CD14-positive monocyte (primary cell): ENCODE measurements at regions not wholly inside any gene's neighbourhood (a gene's known extent, or its start where the extent isn't known, plus 50 kb on each side); places are given as distances from the start of the nearest gene placed in this dataset.

ENCODE experiments used
- DNase-seq, 3 donors: peaks; one replicate each; pipeline ENCODE4 v3.0.0-alpha.2; 2011 to 2022
- H2AFZ ChIP-seq: 2 replicates; pipeline ENCODE4 v1.6.0; 2012; ENCODE audit warnings: mild to moderate bottlenecking, low read depth, low read length, inconsistent platforms; ENCODE audit not compliant: insufficient read depth, poor library complexity, severe bottlenecking
- H3K27ac ChIP-seq, 2 donors: 1 replicate in 1 of 2; 2 replicates in 1 of 2; pipeline ENCODE4 v1.5.1; 2012 to 2013; ENCODE audit warnings: low read length in 2 of 2, control low read depth in 1 of 2, inconsistent platforms in 1 of 2, low read depth in 1 of 2, mild to moderate bottlenecking in 1 of 2
- H3K27me3 ChIP-seq, 2 donors: one replicate each; pipeline versions ENCODE4 v1.6.0 to v1.6.1; 2011 to 2013; ENCODE audit warnings: low read length in 2 of 2; ENCODE audit not compliant: control insufficient read depth in 2 of 2, insufficient read depth in 2 of 2
- H3K36me3 ChIP-seq, 2 donors: replicated peaks in 1 of 2; 1 replicate in 1 of 2; 2 replicates in 1 of 2; pipeline versions ENCODE4 v1.5.1 to v1.6.1; 2012 to 2013; ENCODE audit warnings: low read length in 2 of 2, control low read depth in 1 of 2, inconsistent platforms in 1 of 2, mild to moderate bottlenecking in 1 of 2; ENCODE audit not compliant: insufficient read depth in 2 of 2, control insufficient read depth in 1 of 2
- H3K4me1 ChIP-seq, 2 donors: 1 replicate in 1 of 2; 2 replicates in 1 of 2; pipeline versions ENCODE4 v1.5.1 to v1.6.1; 2012 to 2013; ENCODE audit warnings: low read length in 2 of 2, control low read depth in 1 of 2, inconsistent platforms in 1 of 2, mild to moderate bottlenecking in 1 of 2, moderate library complexity in 1 of 2; ENCODE audit not compliant: insufficient read depth in 2 of 2, control insufficient read depth in 1 of 2
- H3K4me2 ChIP-seq: replicated peaks from 2 replicates; pipeline ENCODE3; 2012; ENCODE audit warnings: low read length, moderate library complexity, mild to moderate bottlenecking; ENCODE audit not compliant: poor library complexity, severe bottlenecking; ENCODE audit errors: extremely low read depth
- H3K4me3 ChIP-seq, 3 experiments: fragments of 200-600 bp in 1 of 3; sonication (generic) in 1 of 3; replicated peaks in 1 of 3; 1 replicate in 2 of 3; 2 replicates in 1 of 3; pipeline ENCODE4 v1.5.1; 2011 to 2013; ENCODE audit warnings: low read length in 3 of 3, mild to moderate bottlenecking in 3 of 3, control low read depth in 2 of 3, low read depth in 2 of 3, inconsistent platforms in 1 of 3, moderate library complexity in 1 of 3
- H3K79me2 ChIP-seq: 2 replicates; pipeline ENCODE4 v1.6.0; 2012; ENCODE audit warnings: mild to moderate bottlenecking, control low read depth, inconsistent platforms, low read length, moderate library complexity; ENCODE audit not compliant: insufficient read depth
- H3K9ac ChIP-seq: 2 replicates; pipeline ENCODE4 v1.6.0; 2017; ENCODE audit warnings: low read length, mild to moderate bottlenecking; ENCODE audit not compliant: insufficient read depth, poor library complexity, severe bottlenecking
- H3K9me3 ChIP-seq, 2 donors: replicated peaks in 1 of 2; 1 replicate in 1 of 2; 2 replicates in 1 of 2; pipeline versions ENCODE4 v1.5.1 to v1.6.1; 2012 to 2013; ENCODE audit warnings: low read length in 2 of 2, control low read depth in 1 of 2; ENCODE audit not compliant: control insufficient read depth in 1 of 2, insufficient read depth in 1 of 2
- H4K20me1 ChIP-seq: 2 replicates; pipeline ENCODE4 v1.6.0; 2012; ENCODE audit warnings: mild to moderate bottlenecking, low read length, control low read depth, moderate library complexity; ENCODE audit not compliant: insufficient read depth
- H3K27ac Mint-ChIP-seq, 7 donors: one replicate each; pipeline ENCODE4 v1.8.0; 2020; ENCODE audit warnings: mild to moderate bottlenecking in 7 of 7, mixed read lengths in 7 of 7, moderate library complexity in 6 of 7, inconsistent platforms in 2 of 7
- H3K27me3 Mint-ChIP-seq, 3 donors: one replicate each; pipeline ENCODE4 v1.8.0; 2021 to 2022; ENCODE audit warnings: low read depth in 3 of 3, mild to moderate bottlenecking in 3 of 3, mixed read lengths in 3 of 3, moderate library complexity in 3 of 3, inconsistent platforms in 1 of 3
- H3K36me3 Mint-ChIP-seq, 2 donors: one replicate each; pipeline ENCODE4 v1.8.0; 2020; ENCODE audit warnings: mixed read lengths in 2 of 2, inconsistent platforms in 1 of 2, mild to moderate bottlenecking in 1 of 2
- H3K4me1 Mint-ChIP-seq: one replicate; pipeline ENCODE4 v1.8.0; 2020; ENCODE audit warnings: mild to moderate bottlenecking, mixed read lengths
- H3K4me3 Mint-ChIP-seq, 2 donors: one replicate each; pipeline ENCODE4 v1.8.0; 2020; ENCODE audit warnings: mild to moderate bottlenecking in 2 of 2, mixed read lengths in 2 of 2, moderate library complexity in 1 of 2
- H3K9me3 Mint-ChIP-seq, 7 donors: one replicate each; pipeline ENCODE4 v1.8.0; 2020 to 2022; ENCODE audit warnings: mixed read lengths in 7 of 7, mild to moderate bottlenecking in 6 of 7, moderate library complexity in 6 of 7, inconsistent platforms in 2 of 7
- CTCF ChIP-seq: fragments of 200-600 bp; IDR thresholded peaks from one replicate; pipeline ENCODE4 v1.8.0; 2022; ENCODE audit warnings: antibody characterized with exemption, mild to moderate bottlenecking
- WGBS: methylation state at CpG from one replicate; pipeline ENCODE4 v1.1.5; 2013; ENCODE audit warnings: missing lambda C conversion rate; ENCODE audit not compliant: insufficient coverage; 5-methylcytosine and 5-hydroxymethylcytosine counted together
- intact Hi-C, 2 donors: fragments of 100-400 bp; cut with micrococcal nuclease; formaldehyde crosslinking; loops; one replicate each; pipeline versions ENCODE4 v1.15.0 to v1.15.1; 2023

GRCh38 chr3:193129607-193130006 is 111.4 kb upstream of the PLAAT1 start:
- no peaks in the 10 kb centered on the region for H3K27me3 ChIP-seq

GRCh38 chr3:193130576-193130975 is 110.4 kb upstream of the PLAAT1 start:
- Histone ChIP-seq H3K36me3 (no peaks in the 10 kb centered on the region), H2AFZ (no peak overlapping the region), H3K4me3 (no peak overlapping the region), H3K79me2 (no peaks in the 10 kb centered on the region), H3K27me3 (no peaks in the 10 kb centered on the region), H3K9ac (no peak overlapping the region), H3K9me3 (no peaks in the 10 kb centered on the region), H3K4me1 (no peaks in the 10 kb centered on the region), H3K27ac (no peak overlapping the region), H3K4me2 (no peak overlapping the region), H4K20me1 (no peaks in the 10 kb centered on the region)
- Mint-ChIP-seq H3K27ac (no peak overlapping the region), H3K4me1 (no peaks in the 10 kb centered on the region), H3K36me3 (no peaks in the 10 kb centered on the region), H3K9me3 (peaks cover 0 to 2% (median 0%) of the 10 kb centered on the region in 7 donors), H3K4me3 (no peak overlapping the region), H3K27me3 (peaks cover 0 to 2% (median 1%) of the 10 kb centered on the region in 3 donors)
- intact Hi-C loops = no loop called here
- DNase-seq = no peak
- no CpG with 5 or more reads among the region's 4 CpGs for WGBS
- TF ChIP-seq CTCF = no peak

More at GRCh38 chr3:193129607-193130006, 111.4 kb upstream of the PLAAT1 start:
- peaks cover 0 to 2% (median 0%) of the 10 kb centered on the region in 7 donors for H3K9me3 Mint-ChIP-seq
- Histone ChIP-seq H3K4me3 (no peak overlapping the region), H4K20me1 (no peaks in the 10 kb centered on the region), H3K79me2 (no peaks in the 10 kb centered on the region), H3K9ac (no peak overlapping the region), H3K4me2 (no peak overlapping the region), H3K9me3 (no peaks in the 10 kb centered on the region), H3K27ac (no peak overlapping the region), H3K4me1 (no peaks in the 10 kb centered on the region), H2AFZ (no peak overlapping the region), H3K36me3 (no peaks in the 10 kb centered on the region)
- H3K27ac Mint-ChIP-seq = no peak overlapping the region
- no peaks in the 10 kb centered on the region for H3K36me3 Mint-ChIP-seq
- intact Hi-C loops = no loop called here
- no peak overlapping the region for H3K4me3 Mint-ChIP-seq
- DNase-seq = no peak
- WGBS = 20% methylated on average over 1 of the region's 4 CpGs
- no peaks in the 10 kb centered on the region for H3K4me1 Mint-ChIP-seq
- no peak for TF ChIP-seq CTCF
- peaks cover 0 to 2% (median 1%) of the 10 kb centered on the region in 3 donors for H3K27me3 Mint-ChIP-seq
